SU-DHL-6 (cell line): ENCODE measurements at regions not wholly inside any gene's neighbourhood (a gene's known extent, or its start where the extent isn't known, plus 50 kb on each side); places are given as distances from the start of the nearest gene placed in this dataset.
"Not testable (repeated sequence)": the region's sequence is repeated elsewhere in the genome, so short reads cannot be mapped to it uniquely, and the experiment has no call there.

Source experiments
- H2AFZ ChIP-seq: fragments of 200-600 bp; sonication (generic); 2 replicates; pipeline ENCODE4 v1.6.1; 2014; ENCODE audit warnings: low read depth, mild to moderate bottlenecking, moderate library complexity, mixed read lengths, antibody characterized with exemption, low read length; ENCODE audit not compliant: severe bottlenecking
- H3F3A ChIP-seq: fragments of 200-600 bp; shearing (Covaris generic); 2 replicates; pipeline ENCODE4 v1.6.0; 2016; ENCODE audit warnings: antibody characterized with exemption, mild to moderate bottlenecking; ENCODE audit not compliant: insufficient read depth
- H3K27ac ChIP-seq: fragments of 200-600 bp; sonication (generic); 2 replicates; pipeline ENCODE4 v1.5.1; 2016; ENCODE audit warnings: low read depth, mild to moderate bottlenecking, low read length, moderate library complexity, mixed read lengths
- H3K27me3 ChIP-seq: fragments of 200-600 bp; sonication (generic), shearing (Covaris generic); 2 replicates; pipeline ENCODE4 v1.6.0; 2014; ENCODE audit warnings: mild to moderate bottlenecking, low read length
- H3K36me3 ChIP-seq: fragments of 200-600 bp; sonication (generic); 2 replicates; pipeline ENCODE4 v1.6.1; 2014; ENCODE audit warnings: mild to moderate bottlenecking, low read length, mixed read lengths
- H3K4me2 ChIP-seq: fragments of 300-600, 200-600 bp; shearing (Covaris generic), sonication (generic); 2 replicates; pipeline ENCODE4 v1.6.0; 2014; ENCODE audit warnings: low read length, low read depth, mild to moderate bottlenecking; ENCODE audit not compliant: poor library complexity, severe bottlenecking
- H3K4me3 ChIP-seq: fragments of 200-600 bp; sonication (generic); 2 replicates; pipeline ENCODE4 v1.5.1; 2014; ENCODE audit warnings: antibody characterized with exemption, low read length, mild to moderate bottlenecking, mixed read lengths; ENCODE audit not compliant: insufficient read depth, poor library complexity, severe bottlenecking
- H3K79me2 ChIP-seq: fragments of 200-600 bp; sonication (generic); 2 replicates; pipeline ENCODE4 v1.6.1; 2014; ENCODE audit warnings: mild to moderate bottlenecking, low read length, moderate library complexity; ENCODE audit not compliant: insufficient read depth
- H3K9ac ChIP-seq: fragments of 200-600 bp; sonication (generic); 2 replicates; pipeline ENCODE4 v1.7.0; 2014; ENCODE audit warnings: mild to moderate bottlenecking, low read length
- H3K9me2 ChIP-seq: fragments of 200-600 bp; sonication (generic); replicated peaks from 2 replicates; pipeline ENCODE4 v1.6.1; 2014; ENCODE audit warnings: low read length; ENCODE audit not compliant: insufficient read depth
- H3K9me3 ChIP-seq: fragments of 200-600 bp; sonication (generic); 2 replicates; pipeline ENCODE4 v1.6.1; 2014; ENCODE audit warnings: low read length, mixed read lengths; ENCODE audit not compliant: insufficient read depth
- H4K20me1 ChIP-seq: fragments of 200-600 bp; sonication (generic); 2 replicates; pipeline ENCODE4 v1.6.1; 2014; ENCODE audit warnings: low read depth, mild to moderate bottlenecking, antibody characterized with exemption, low read length, moderate library complexity, mixed read lengths
- CTCF ChIP-seq: fragments of 200-600 bp; sonication (generic); IDR thresholded peaks from one replicate; pipeline ENCODE4 v1.5.1; 2017; ENCODE audit warnings: antibody characterized with exemption, mild to moderate bottlenecking, low read length, moderate library complexity; ENCODE audit not compliant: insufficient read depth, poor library complexity, severe bottlenecking
- EZH2phosphoT487 ChIP-seq: fragments of 200-600 bp; sonication (generic), shearing (Covaris generic); conservative IDR thresholded peaks from 2 replicates; pipeline ENCODE4 v1.6.1; 2018; ENCODE audit warnings: mild to moderate bottlenecking, antibody characterized with exemption, low read length, moderate library complexity, mixed read lengths

- Histone ChIP-seq H3K36me3 (no peaks in the 10 kb centered on the region), H3K9me2 (no peaks in the 10 kb centered on the region), H3K9me3 (peaks cover 3% of the 10 kb centered on the region; the same call in 1 of the 2 replicates), H3K79me2 (no peaks in the 10 kb centered on the region), H3K4me3 (no peak overlapping the region), H4K20me1 (no peaks in the 10 kb centered on the region), H3K27me3 (no peaks in the 10 kb centered on the region), H3K9ac (no peak overlapping the region), H3F3A (no peaks in the 10 kb centered on the region), H2AFZ (no peak overlapping the region), H3K4me2 (no peak overlapping the region), H3K27ac (no peak overlapping the region)
- no peak for TF ChIP-seq CTCF
- TF ChIP-seq EZH2phosphoT487: no peak
Measured at GRCh38 chr6:130643361-130643760, 183.8 kb upstream of the SMLR1 start.

DNA sequence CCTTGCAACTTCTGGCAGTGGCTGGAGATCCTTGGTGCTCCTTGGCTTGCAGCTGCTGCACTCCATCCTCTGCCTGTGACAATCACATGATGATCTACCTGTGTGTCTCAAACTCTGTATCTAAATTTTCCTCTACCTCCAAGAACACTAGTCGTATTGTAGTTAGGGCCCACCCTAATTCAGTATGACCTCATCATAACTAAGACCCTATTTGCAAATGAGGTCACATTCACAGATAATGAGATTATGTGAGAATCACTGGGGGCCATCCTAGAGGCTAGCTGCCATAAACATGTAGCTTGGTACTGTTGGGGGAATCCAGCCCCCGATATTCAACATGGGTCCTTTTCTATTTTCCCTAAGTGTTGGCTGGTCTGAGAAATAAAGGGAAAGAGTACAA lies 183.0 kb upstream of the SMLR1 start:
- Histone ChIP-seq H3K9ac (no peak overlapping the region), H3K9me3 (peaks cover 3% of the 10 kb centered on the region; the same call in 1 of the 2 replicates), H3K27ac (no peak overlapping the region), H3K9me2 (no peaks in the 10 kb centered on the region), H3F3A (no peaks in the 10 kb centered on the region), H2AFZ (no peak overlapping the region), H3K4me2 (no peak overlapping the region), H4K20me1 (no peaks in the 10 kb centered on the region), H3K79me2 (no peaks in the 10 kb centered on the region), H3K27me3 (no peaks in the 10 kb centered on the region), H3K36me3 (no peaks in the 10 kb centered on the region), H3K4me3 (no peak overlapping the region)
- TF ChIP-seq EZH2phosphoT487: no peak
- no peak for TF ChIP-seq CTCF

DNA sequence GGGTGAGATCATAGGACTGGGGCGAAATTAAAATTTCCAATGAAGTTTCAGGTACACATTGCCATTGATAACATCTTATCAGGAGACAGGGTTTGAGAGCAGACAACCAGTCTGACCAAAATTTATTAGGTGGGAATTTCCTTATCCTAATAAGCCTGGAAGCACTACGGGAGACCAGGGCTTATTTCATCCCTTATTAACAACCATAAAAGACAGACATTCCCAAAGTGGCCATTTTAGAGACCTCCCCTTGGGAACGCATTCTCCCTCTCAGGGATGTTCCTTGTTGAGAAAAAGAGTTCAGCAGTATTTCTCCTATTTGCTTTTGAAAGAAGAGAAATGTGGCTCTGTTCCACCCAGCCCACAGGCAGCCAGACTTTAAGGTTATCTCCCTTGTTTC lies 182.4 kb upstream of the SMLR1 start:
- H3K9me2 ChIP-seq, H3K27ac ChIP-seq, H3K79me2 ChIP-seq, H3K27me3 ChIP-seq, H2AFZ ChIP-seq, H3K4me3 ChIP-seq, H4K20me1 ChIP-seq, H3F3A ChIP-seq, H3K9me3 ChIP-seq, H3K9ac ChIP-seq, H3K36me3 ChIP-seq, H3K4me2 ChIP-seq: not testable (repeated sequence)

DNA sequence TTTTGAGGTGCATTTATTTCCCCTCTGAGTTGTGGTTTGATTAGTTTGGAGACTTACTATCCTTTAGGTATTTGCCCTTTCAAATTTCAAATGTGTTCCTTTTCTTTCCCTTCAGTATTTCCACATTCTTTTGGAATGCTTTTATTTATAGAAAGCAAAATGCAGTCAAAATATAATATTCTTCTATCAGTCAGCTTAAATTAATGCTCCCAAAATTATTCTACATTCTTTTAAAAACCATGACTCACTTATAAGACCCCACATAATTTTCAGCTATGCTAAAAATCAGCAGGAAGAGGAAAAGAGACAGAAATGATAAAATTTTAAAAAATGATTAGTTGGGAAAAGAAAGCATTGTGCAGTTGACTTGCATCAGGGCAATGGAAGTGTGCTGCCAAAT lies 180.0 kb upstream of the SMLR1 start:
- Histone ChIP-seq H3F3A (no peaks in the 10 kb centered on the region), H3K36me3 (no peaks in the 10 kb centered on the region), H3K4me3 (no peak overlapping the region), H4K20me1 (no peaks in the 10 kb centered on the region), H2AFZ (no peak overlapping the region), H3K27me3 (no peaks in the 10 kb centered on the region), H3K79me2 (no peaks in the 10 kb centered on the region), H3K27ac (no peak overlapping the region), H3K9ac (no peak overlapping the region), H3K9me3 (peaks cover 3% of the 10 kb centered on the region; the same call in 1 of the 2 replicates), H3K9me2 (no peaks in the 10 kb centered on the region), H3K4me2 (no peak overlapping the region)
- no peak for TF ChIP-seq CTCF
